GM18520 (cell line): ENCODE measurements at regions not wholly inside any gene's neighbourhood (a gene's known extent, or its start where the extent isn't known, plus 50 kb on each side); places are given as distances from the start of the nearest gene placed in this dataset.

Experiments used
- ATAC-seq: cut with Tn5 transposase; IDR thresholded peaks from one replicate; pipeline ENCODE4 v1.9.1; 2021; ENCODE audit not compliant: unreplicated experiment

- no peak for ATAC-seq
Observed at GRCh38 chr2:41806286-41806685, 241.5 kb upstream of the PKDCC start.

GRCh38 chr2:41821167-41821566 lies 226.7 kb upstream of the PKDCC start:
- ATAC-seq, result no peak

GRCh38 chr2:41826921-41827320 lies 220.9 kb upstream of the PKDCC start:
- ATAC-seq, result no peak

GRCh38 chr2:41827354-41827971 lies 220.4 kb upstream of the PKDCC start:
- ATAC-seq, result no peak

- no peak for ATAC-seq
Observed at GRCh38 chr2:41828052-41828643, 219.7 kb upstream of the PKDCC start.

- ATAC-seq, result no peak
Observed at GRCh38 chr2:41829052-41829451, 218.8 kb upstream of the PKDCC start.

GRCh38 chr2:41830600-41830999 lies 217.2 kb upstream of the PKDCC start:
- ATAC-seq, result no peak

- ATAC-seq, result no peak
Observed at GRCh38 chr2:41832218-41832617, 215.6 kb upstream of the PKDCC start.

GRCh38 chr2:41835401-41835800 lies 212.4 kb upstream of the PKDCC start:
- ATAC-seq, result no peak

GRCh38 chr2:41836948-41837347 lies 210.9 kb upstream of the PKDCC start:
- ATAC-seq, result no peak

GRCh38 chr2:41837610-41838009 lies 210.2 kb upstream of the PKDCC start:
- no peak for ATAC-seq

GRCh38 chr2:41840702-41841551 lies 206.9 kb upstream of the PKDCC start:
- peak; percentile 100 for ATAC-seq

- no peak for ATAC-seq
Observed at GRCh38 chr2:41846962-41847361, 200.9 kb upstream of the PKDCC start.

GRCh38 chr2:41847744-41848441 lies 199.9 kb upstream of the PKDCC start:
- no peak for ATAC-seq

- no peak for ATAC-seq
Observed at GRCh38 chr2:41851554-41851953, 196.3 kb upstream of the PKDCC start.

- no peak for ATAC-seq
Observed at GRCh38 chr2:41853427-41854191, 194.2 kb upstream of the PKDCC start.

GRCh38 chr2:41854227-41854626 lies 193.6 kb upstream of the PKDCC start:
- no peak for ATAC-seq

GRCh38 chr2:41856946-41857345 lies 190.9 kb upstream of the PKDCC start:
- no peak for ATAC-seq

GRCh38 chr2:41859615-41860514 lies 188.0 kb upstream of the PKDCC start:
- ATAC-seq, result no peak

GRCh38 chr2:41863062-41863461 lies 184.8 kb upstream of the PKDCC start:
- no peak for ATAC-seq
